Fibroblast of lung (primary cell): ENCODE measurements at regions not wholly inside any gene's neighbourhood (a gene's known extent, or its start where the extent isn't known, plus 50 kb on each side); places are given as distances from the start of the nearest gene placed in this dataset.
"Not testable (repeated sequence)": the region's sequence is repeated elsewhere in the genome, so short reads cannot be mapped to it uniquely, and the experiment has no call there.

Source experiments
- DNase-seq, 2 donors: peaks; one replicate each; pipeline versions ENCODE4 v3.0.0 to v3.0.0-alpha.2; 2010; ENCODE audit warnings: low read depth in 2 of 2
- H2AFZ ChIP-seq: 2 replicates; pipeline ENCODE4 v1.5.1; 2012; ENCODE audit warnings: low read length, control low read depth, inconsistent platforms
- H3K27ac ChIP-seq: 2 replicates; pipeline ENCODE4 v1.5.1; 2011; ENCODE audit warnings: low read length, control low read depth; ENCODE audit not compliant: insufficient read depth
- H3K27me3 ChIP-seq: 2 replicates; pipeline ENCODE4 v1.5.1; 2011; ENCODE audit warnings: mild to moderate bottlenecking, low read length; ENCODE audit not compliant: control insufficient read depth, insufficient read depth
- H3K36me3 ChIP-seq: 2 replicates; pipeline ENCODE4 v1.5.1; 2011; ENCODE audit warnings: low read length; ENCODE audit not compliant: control insufficient read depth, insufficient read depth
- H3K4me1 ChIP-seq: 2 replicates; pipeline ENCODE4 v1.5.1; 2011; ENCODE audit warnings: low read length; ENCODE audit not compliant: control insufficient read depth, insufficient read depth; ENCODE audit errors: extremely low read depth
- H3K4me2 ChIP-seq: 2 replicates; pipeline ENCODE4 v1.5.1; 2011; ENCODE audit warnings: low read length, control low read depth; ENCODE audit not compliant: insufficient read depth; ENCODE audit errors: extremely low read depth
- H3K4me3 ChIP-seq, 4 experiments: fragments of 200-600 bp in 1 of 4; sonication (generic) in 1 of 4; replicated peaks in 1 of 4; 2 replicates each; pipeline ENCODE4 v1.5.1; 2011 to 2016; ENCODE audit warnings: low read length in 4 of 4, low read depth in 3 of 4, mild to moderate bottlenecking in 3 of 4, control low read depth in 2 of 4, inconsistent platforms in 1 of 4, mixed read lengths in 1 of 4; ENCODE audit not compliant: insufficient read depth in 1 of 4; ENCODE audit errors: control extremely low read depth in 1 of 4
- H3K79me2 ChIP-seq: 2 replicates; pipeline ENCODE4 v1.5.1; 2012; ENCODE audit warnings: mild to moderate bottlenecking, low read length, inconsistent platforms; ENCODE audit not compliant: control insufficient read depth, insufficient read depth
- H3K9ac ChIP-seq: 2 replicates; pipeline ENCODE4 v1.5.1; 2011; ENCODE audit warnings: mild to moderate bottlenecking, low read length, control low read depth; ENCODE audit not compliant: insufficient read depth
- H3K9me3 ChIP-seq: 2 replicates; pipeline ENCODE4 v1.5.1; 2012; ENCODE audit warnings: low read depth, low read length; ENCODE audit not compliant: control insufficient read depth, insufficient read depth
- H4K20me1 ChIP-seq: 2 replicates; pipeline ENCODE4 v1.5.1; 2011; ENCODE audit warnings: low read length; ENCODE audit not compliant: control insufficient read depth, insufficient read depth; ENCODE audit errors: extremely low read depth
- EZH2 ChIP-seq: IDR thresholded peaks from 2 replicates; pipeline ENCODE4 v1.5.1; 2012; ENCODE audit warnings: low read length, control low read depth, mild to moderate bottlenecking; ENCODE audit errors: missing control alignments
- TF ChIP-seq, protein P1 (sequence below), 2 donors: IDR thresholded peaks in 1 of 2; conservative IDR thresholded peaks in 1 of 2; 1 replicate in 1 of 2; 2 replicates in 1 of 2; pipeline ENCODE4 v1.5.1; 2011 to 2012; ENCODE audit warnings: low read length in 2 of 2, control low read depth in 1 of 2, inconsistent platforms in 1 of 2, low read depth in 1 of 2, mild to moderate bottlenecking in 1 of 2

DNA sequence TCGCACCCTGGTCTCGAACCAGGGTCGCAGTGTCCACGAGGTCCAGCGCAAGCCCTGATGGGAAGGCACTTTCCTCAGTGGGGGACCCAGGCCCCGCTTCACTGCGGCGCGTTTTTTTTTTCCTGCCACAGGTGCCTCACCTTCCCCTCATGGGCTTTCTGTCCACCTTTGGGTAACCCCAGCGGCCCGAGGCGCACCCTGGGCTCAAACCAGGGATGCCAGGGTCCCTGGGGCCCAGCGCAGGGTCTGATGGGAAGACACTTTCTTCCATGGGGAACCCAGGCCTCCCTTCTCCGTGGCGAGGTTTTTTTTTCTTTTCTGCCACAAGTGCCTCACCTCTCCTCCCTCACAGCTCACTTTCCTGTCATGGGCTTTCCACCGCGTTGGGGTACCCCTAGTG, 1269.9 kb downstream of the FOXD4L5 start:
- DNase-seq: no peak
- Histone ChIP-seq H2AFZ (no peak overlapping the region), H3K27ac (no peak overlapping the region), H3K36me3 (no peaks in the 10 kb centered on the region), H3K4me2 (no peak overlapping the region), H3K4me1 (no peaks in the 10 kb centered on the region), H3K9me3 (no peaks in the 10 kb centered on the region), H3K79me2 (no peaks in the 10 kb centered on the region), H4K20me1 (no peaks in the 10 kb centered on the region), H3K27me3 (no peaks in the 10 kb centered on the region), H3K9ac (no peak overlapping the region), H3K4me3 (no peak overlapping the region)
- TF ChIP-seq, protein P1, sequence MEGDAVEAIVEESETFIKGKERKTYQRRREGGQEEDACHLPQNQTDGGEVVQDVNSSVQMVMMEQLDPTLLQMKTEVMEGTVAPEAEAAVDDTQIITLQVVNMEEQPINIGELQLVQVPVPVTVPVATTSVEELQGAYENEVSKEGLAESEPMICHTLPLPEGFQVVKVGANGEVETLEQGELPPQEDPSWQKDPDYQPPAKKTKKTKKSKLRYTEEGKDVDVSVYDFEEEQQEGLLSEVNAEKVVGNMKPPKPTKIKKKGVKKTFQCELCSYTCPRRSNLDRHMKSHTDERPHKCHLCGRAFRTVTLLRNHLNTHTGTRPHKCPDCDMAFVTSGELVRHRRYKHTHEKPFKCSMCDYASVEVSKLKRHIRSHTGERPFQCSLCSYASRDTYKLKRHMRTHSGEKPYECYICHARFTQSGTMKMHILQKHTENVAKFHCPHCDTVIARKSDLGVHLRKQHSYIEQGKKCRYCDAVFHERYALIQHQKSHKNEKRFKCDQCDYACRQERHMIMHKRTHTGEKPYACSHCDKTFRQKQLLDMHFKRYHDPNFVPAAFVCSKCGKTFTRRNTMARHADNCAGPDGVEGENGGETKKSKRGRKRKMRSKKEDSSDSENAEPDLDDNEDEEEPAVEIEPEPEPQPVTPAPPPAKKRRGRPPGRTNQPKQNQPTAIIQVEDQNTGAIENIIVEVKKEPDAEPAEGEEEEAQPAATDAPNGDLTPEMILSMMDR (conservative IDR thresholded peaks at IDR 0.05 in 1 of 2, IDR thresholded peaks at IDR 0.05 in 1 of 2; ENCODE audit: low read depth in 1 of 2, low read length in 2 of 2): no peak
- TF ChIP-seq EZH2: no peak

DNA sequence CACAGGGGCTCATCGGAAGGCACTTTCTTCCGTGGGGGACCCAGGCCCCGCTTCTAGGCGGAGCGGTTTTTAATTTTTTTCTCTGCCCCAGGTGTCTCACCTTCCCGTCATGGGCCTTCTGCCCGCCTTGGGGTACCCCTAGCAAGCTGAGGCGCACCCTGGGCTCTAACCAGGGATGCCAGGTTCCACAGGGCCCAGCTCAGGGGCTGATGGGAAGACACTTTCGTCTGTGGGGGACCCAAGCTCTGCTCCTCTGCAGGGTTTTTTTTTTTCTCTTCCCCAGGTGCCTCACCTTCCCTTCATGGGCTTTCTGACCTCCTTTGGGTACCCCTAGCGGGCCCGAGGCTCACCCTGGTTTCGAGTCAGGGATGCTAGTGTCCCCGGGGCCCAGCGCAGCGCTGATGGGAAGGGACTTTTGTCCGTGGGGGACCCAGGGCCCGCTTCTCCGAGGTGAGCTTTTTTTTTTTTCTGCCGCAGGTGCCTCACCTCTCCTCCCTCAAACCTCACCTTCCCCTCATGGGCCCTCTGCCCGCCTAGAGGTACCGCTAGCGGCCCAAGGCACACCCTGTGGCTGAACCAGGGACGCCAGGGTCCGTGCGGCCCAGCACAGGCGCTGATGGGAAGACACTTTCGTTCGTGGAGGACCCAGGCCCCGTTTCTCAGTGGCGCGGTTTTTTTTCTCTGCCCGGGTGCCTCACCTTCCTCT, 1270.5 kb downstream of the FOXD4L5 start:
- H3K4me2 ChIP-seq: not testable (repeated sequence)

DNA sequence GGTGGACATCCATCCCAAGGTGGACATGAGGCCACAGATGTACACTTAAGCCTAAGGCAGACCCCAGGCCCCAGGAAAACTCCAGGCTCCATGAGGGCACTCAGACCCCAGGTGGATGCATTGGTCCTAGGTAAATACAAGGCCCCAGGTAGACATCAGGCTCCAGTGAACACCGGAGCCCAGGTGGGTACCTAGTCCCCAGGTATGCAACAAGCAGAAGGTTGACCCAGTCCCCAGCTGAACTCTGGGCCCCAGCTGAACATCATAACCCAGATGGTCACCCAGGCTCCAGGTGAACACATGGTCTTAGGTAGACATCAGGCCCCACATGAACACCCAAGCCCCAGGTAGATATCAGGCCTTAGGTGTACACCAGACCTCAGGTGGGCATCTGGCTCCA, 1271.9 kb downstream of the FOXD4L5 start:
- not testable (repeated sequence) for H3K36me3 ChIP-seq, DNase-seq, H3K79me2 ChIP-seq, H3K4me3 ChIP-seq, H2AFZ ChIP-seq, H3K4me2 ChIP-seq, H3K9me3 ChIP-seq, H3K4me1 ChIP-seq, H4K20me1 ChIP-seq, H3K27ac ChIP-seq, H3K9ac ChIP-seq, H3K27me3 ChIP-seq

More for the DNA sequence above, 1270.5 kb downstream of the FOXD4L5 start:
- H2AFZ ChIP-seq, H3K4me1 ChIP-seq, H3K36me3 ChIP-seq, H3K79me2 ChIP-seq, H3K27ac ChIP-seq, DNase-seq, H4K20me1 ChIP-seq, H3K9ac ChIP-seq, H3K27me3 ChIP-seq, H3K9me3 ChIP-seq, H3K4me3 ChIP-seq: not testable (repeated sequence)

DNA sequence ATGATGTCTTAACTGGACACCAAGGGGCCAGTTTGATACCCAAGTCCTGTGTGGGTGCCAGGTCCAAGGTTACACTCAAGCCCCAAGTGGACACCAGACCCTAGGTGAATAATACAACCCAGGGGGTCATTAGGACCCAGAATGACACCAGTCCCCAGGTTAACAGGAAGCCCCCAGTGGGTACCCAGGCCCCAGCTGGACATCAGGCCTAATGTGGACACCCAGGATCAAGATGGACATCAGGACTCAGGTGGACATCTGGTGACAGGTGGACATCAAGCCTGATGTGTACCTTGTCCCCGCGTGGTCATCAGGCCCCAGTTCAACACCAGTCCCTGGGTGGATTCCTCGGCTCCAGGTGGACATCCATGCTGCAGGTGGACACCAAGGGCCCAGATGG, 1273.0 kb downstream of the FOXD4L5 start:
- not testable (repeated sequence) for H3K9ac ChIP-seq, H2AFZ ChIP-seq, H3K36me3 ChIP-seq, H3K4me3 ChIP-seq, H4K20me1 ChIP-seq, H3K4me1 ChIP-seq, H3K27me3 ChIP-seq, H3K4me2 ChIP-seq, H3K9me3 ChIP-seq, H3K79me2 ChIP-seq, DNase-seq, H3K27ac ChIP-seq

DNA sequence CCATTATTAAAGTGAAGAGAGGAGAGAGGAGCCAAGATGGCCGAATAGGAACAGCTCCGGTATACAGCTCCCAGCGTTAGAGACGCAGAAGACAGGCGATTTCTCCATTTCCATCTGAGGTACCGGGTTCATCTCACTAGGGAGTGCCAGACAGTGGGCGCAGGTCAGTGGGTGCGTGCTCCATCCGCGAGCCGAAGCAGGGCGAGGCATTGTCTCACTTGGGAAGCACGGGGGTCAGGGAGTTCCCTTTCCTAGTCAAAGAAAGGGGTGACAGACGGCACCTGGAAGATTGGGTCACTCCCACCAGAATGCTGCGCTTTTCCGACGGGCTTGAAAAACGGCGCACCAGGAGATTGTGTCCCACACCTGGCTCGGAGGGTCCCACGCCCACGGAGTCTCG, 1305.3 kb downstream of the FOXD4L5 start:
- not testable (repeated sequence) for H3K9ac ChIP-seq, H3K4me3 ChIP-seq, H2AFZ ChIP-seq, H3K27me3 ChIP-seq, H3K27ac ChIP-seq, H3K36me3 ChIP-seq, H4K20me1 ChIP-seq, DNase-seq, H3K9me3 ChIP-seq, H3K4me1 ChIP-seq, H3K4me2 ChIP-seq, H3K79me2 ChIP-seq
